Lower leg skin (tissue), 3 donors: ENCODE measurements at regions not wholly inside any gene's neighbourhood (a gene's known extent, or its start where the extent isn't known, plus 50 kb on each side); places are given as distances from the start of the nearest gene placed in this dataset.

Experiments used
- CTCF ChIP-seq, 3 donors: fragments of 450-650 bp; IDR thresholded peaks; one replicate each; pipeline ENCODE4 v1.5.1; 2016; ENCODE audit warnings: antibody characterized with exemption in 3 of 3, mild to moderate bottlenecking in 3 of 3, moderate library complexity in 2 of 3
- POLR2A ChIP-seq, 2 donors: fragments of 450-650 bp; IDR thresholded peaks; one replicate each; pipeline ENCODE4 v1.6.1; 2016 to 2017; ENCODE audit warnings: antibody characterized with exemption in 2 of 2, mild to moderate bottlenecking in 1 of 2, moderate library complexity in 1 of 2

GRCh38 chr12:40635141-40635731, 57.0 kb upstream of the CNTN1 start:
- TF ChIP-seq CTCF (IDR thresholded peaks at IDR 0.05) (no peak), POLR2A (IDR thresholded peaks at IDR 0.05) (no peak)
